Testis (tissue), 2 donors: ENCODE measurements at regions not wholly inside any gene's neighbourhood (a gene's known extent, or its start where the extent isn't known, plus 50 kb on each side); places are given as distances from the start of the nearest gene placed in this dataset.

Experiments
- DNase-seq: peaks from one replicate; pipeline ENCODE4 v3.0.0-alpha.2; 2019
- H3K27ac ChIP-seq, 2 donors: fragments of 200-600 bp; sonication (generic); one replicate each; pipeline ENCODE4 v1.5.1; 2019
- H3K27me3 ChIP-seq: fragments of 200-600 bp; sonication (generic); one replicate; pipeline ENCODE4 v1.5.1; 2019
- H3K36me3 ChIP-seq: fragments of 200-600 bp; sonication (generic); one replicate; pipeline ENCODE4 v1.5.1; 2017; ENCODE audit warnings: low read depth; ENCODE audit errors: missing control alignments
- H3K4me1 ChIP-seq: fragments of 200-600 bp; sonication (generic); one replicate; pipeline ENCODE4 v1.5.1; 2019
- H3K4me3 ChIP-seq, 2 donors: fragments of 200-600 bp; sonication (generic); one replicate each; pipeline ENCODE4 v1.5.1; 2017 to 2019
- H3K9me3 ChIP-seq: fragments of 200-600 bp; sonication (generic); one replicate; pipeline ENCODE4 v1.5.1; 2017
- CTCF ChIP-seq, 3 experiments: fragments of 450-650 bp in 2 of 3; fragments of 200-600 bp in 1 of 3; sonication (generic) in 1 of 3; IDR thresholded peaks; one replicate each; pipeline ENCODE4 v1.5.1; 2016 to 2019; ENCODE audit warnings: antibody characterized with exemption in 3 of 3, mild to moderate bottlenecking in 2 of 3, moderate library complexity in 1 of 3
- POLR2A ChIP-seq: fragments of 450-650 bp; IDR thresholded peaks from one replicate; pipeline ENCODE4 v1.6.1; 2017; ENCODE audit warnings: antibody characterized with exemption, mild to moderate bottlenecking, moderate library complexity
- WGBS, 2 donors: methylation state at CpG; one replicate each; pipeline ENCODE4 v1.1.5; 2018; 5-methylcytosine and 5-hydroxymethylcytosine counted together
- intact Hi-C: fragments of 100-400 bp; cut with DNase I; formaldehyde crosslinking; loops from one replicate; pipeline ENCODE4 v1.15.1; 2023; ENCODE audit warnings: low total_unique reads

GRCh38 chr20:52852714-52853113 is 119.4 kb upstream of the TSHZ2 start:
- no peaks in the 10 kb centered on the region for H3K27me3 ChIP-seq
- no peak for TF ChIP-seq POLR2A
- no peak for TF ChIP-seq CTCF (IDR thresholded peaks at IDR 0.05)
- no peaks in the 10 kb centered on the region for H3K36me3 ChIP-seq
- no peaks in the 10 kb centered on the region for H3K9me3 ChIP-seq
- DNase-seq = no peak
- WGBS, 2 donors = 42 to 49% methylated on average over 3 of the region's 3 CpGs
- intact Hi-C loops = no loop called here
- H3K4me1 ChIP-seq = no peaks in the 10 kb centered on the region
- no peak overlapping the region for H3K4me3 ChIP-seq
- H3K27ac ChIP-seq = no peak overlapping the region

GRCh38 chr20:52847731-52848359 is 124.3 kb upstream of the TSHZ2 start:
- Histone ChIP-seq H3K9me3 (no peaks in the 10 kb centered on the region), H3K27ac (no peak overlapping the region), H3K4me3 (no peak overlapping the region), H3K36me3 (no peaks in the 10 kb centered on the region), H3K27me3 (no peaks in the 10 kb centered on the region), H3K4me1 (no peaks in the 10 kb centered on the region)
- intact Hi-C loops = no loop called here
- TF ChIP-seq POLR2A = no peak
- 87% methylated on average over 2 of the region's 2 CpGs for WGBS, 2 donors
- DNase-seq = no peak

- Histone ChIP-seq H3K27ac (no peak overlapping the region), H3K36me3 (no peaks in the 10 kb centered on the region), H3K4me3 (no peak overlapping the region), H3K27me3 (no peaks in the 10 kb centered on the region), H3K4me1 (no peaks in the 10 kb centered on the region), H3K9me3 (no peaks in the 10 kb centered on the region)
- 83 to 86% methylated on average over 4 of the region's 4 CpGs for WGBS, 2 donors
- DNase-seq = no peak
- intact Hi-C loops = no loop called here
- TF ChIP-seq CTCF (IDR thresholded peaks at IDR 0.05) (no peak), POLR2A (no peak)
These were observed 125.0 kb upstream of the TSHZ2 start for GRCh38 chr20:52847029-52847660.

GRCh38 chr20:52845044-52845443 is 127.1 kb upstream of the TSHZ2 start:
- intact Hi-C loops = no loop called here
- no peaks in the 10 kb centered on the region for H3K36me3 ChIP-seq
- TF ChIP-seq CTCF (IDR thresholded peaks at IDR 0.05) (no peak), POLR2A (no peak)
- H3K4me3 ChIP-seq = no peak overlapping the region
- no peak for DNase-seq
- H3K27ac ChIP-seq = no peak overlapping the region
- H3K4me1 ChIP-seq = no peaks in the 10 kb centered on the region
- no peaks in the 10 kb centered on the region for H3K9me3 ChIP-seq
- no peaks in the 10 kb centered on the region for H3K27me3 ChIP-seq

GRCh38 chr20:52843425-52843824 is 128.7 kb upstream of the TSHZ2 start:
- Histone ChIP-seq H3K4me3 (no peak overlapping the region), H3K9me3 (no peaks in the 10 kb centered on the region), H3K27ac (no peak overlapping the region), H3K27me3 (no peaks in the 10 kb centered on the region), H3K36me3 (no peaks in the 10 kb centered on the region), H3K4me1 (no peaks in the 10 kb centered on the region)
- DNase-seq = no peak
- intact Hi-C loops = no loop called here
- WGBS, 2 donors = 89 to 98% methylated on average over 5 of the region's 5 CpGs
- no peak for TF ChIP-seq CTCF (IDR thresholded peaks at IDR 0.05)
- no peak for TF ChIP-seq POLR2A
